ENCODE measurements at regions not wholly inside any gene's neighbourhood (a gene's known extent, or its start where the extent isn't known, plus 50 kb on each side); places are given as distances from the start of the nearest gene placed in this dataset.

GRCh38 chr9:28563291-28563934, 990.1 kb upstream of the C9orf72 start:
- no peak overlapping the region for H3K27ac ChIP-seq
- TF ChIP-seq ZFX (IDR thresholded peaks at IDR 0.05), result no peak
- TF ChIP-seq CTCF (conservative IDR thresholded peaks at IDR 0.05), result no peak

- no peak for TF ChIP-seq CTCF (conservative IDR thresholded peaks at IDR 0.05)
- no peak for TF ChIP-seq ZFX (IDR thresholded peaks at IDR 0.05)
Measured at GRCh38 chr9:28583832-28584231, 1010.6 kb upstream of the C9orf72 start.

GRCh38 chr9:28584542-28584941, 1011.3 kb upstream of the C9orf72 start:
- H3K27ac ChIP-seq, result no peak overlapping the region
- TF ChIP-seq ZFX (IDR thresholded peaks at IDR 0.05) (no peak), CTCF (conservative IDR thresholded peaks at IDR 0.05) (no peak)

More at GRCh38 chr9:28583832-28584231, 1010.6 kb upstream of the C9orf72 start:
- H3K27ac ChIP-seq, result no peak overlapping the region

GRCh38 chr9:28587052-28587451, 1013.8 kb upstream of the C9orf72 start:
- no peak overlapping the region for H3K27ac ChIP-seq
- no peak for TF ChIP-seq ZFX (IDR thresholded peaks at IDR 0.05)
- TF ChIP-seq CTCF (conservative IDR thresholded peaks at IDR 0.05), result no peak

- no peak overlapping the region for H3K27ac ChIP-seq
- no peak for TF ChIP-seq CTCF (conservative IDR thresholded peaks at IDR 0.05)
Measured at GRCh38 chr9:28598408-28598807, 1025.1 kb upstream of the C9orf72 start.

GRCh38 chr9:28600226-28600625, 1026.9 kb upstream of the C9orf72 start:
- no peak overlapping the region for H3K27ac ChIP-seq
- TF ChIP-seq CTCF (conservative IDR thresholded peaks at IDR 0.05), result no peak
- TF ChIP-seq ZFX (IDR thresholded peaks at IDR 0.05), result no peak

GRCh38 chr9:28607843-28608242, 1034.6 kb upstream of the C9orf72 start:
- no peak for TF ChIP-seq CTCF (conservative IDR thresholded peaks at IDR 0.05)
- TF ChIP-seq ZFX (IDR thresholded peaks at IDR 0.05), result no peak
- H3K27ac ChIP-seq, result no peak overlapping the region

Measured in C4-2B (cell line).